ENCODE measurements at regions not wholly inside any gene's neighbourhood (a gene's known extent, or its start where the extent isn't known, plus 50 kb on each side); places are given as distances from the start of the nearest gene placed in this dataset.
A peak's percentile ranks its signal among the peaks of the same experiment; 100 is the strongest.

GRCh38 chr5:72722792-72723452 lies 93.5 kb upstream of the TNPO1 start:
- DNase-seq = no peak
- H3K27ac ChIP-seq = no peak overlapping the region
- no peaks in the 10 kb centered on the region for H3K27me3 ChIP-seq
- H3K4me1 ChIP-seq = no peaks in the 10 kb centered on the region
- ATAC-seq = no peak
- H3K9me3 ChIP-seq = no peaks in the 10 kb centered on the region
- no peak overlapping the region for H3K4me3 ChIP-seq
- no peaks in the 10 kb centered on the region for H3K36me3 ChIP-seq
- 75% methylated on average over 5 of the region's 5 CpGs for WGBS (ENCODE audit: insufficient coverage, low coverage, low lambda C conversion rate, missing lambda C conversion rate)
- intact Hi-C loops (cut with DNase I) = no loop called here
- no peak for TF ChIP-seq POLR2A (IDR thresholded peaks at IDR 0.05)
- no peak for TF ChIP-seq CTCF (IDR thresholded peaks at IDR 0.05)

GRCh38 chr5:72721844-72722243 lies 94.6 kb upstream of the TNPO1 start:
- Histone ChIP-seq H3K4me1 (no peaks in the 10 kb centered on the region), H3K27ac (no peak overlapping the region), H3K36me3 (no peaks in the 10 kb centered on the region), H3K4me3 (no peak overlapping the region), H3K27me3 (no peaks in the 10 kb centered on the region), H3K9me3 (no peaks in the 10 kb centered on the region)
- DNase-seq (no peak), ATAC-seq (no peak)
- WGBS (ENCODE audit: insufficient coverage, low coverage, low lambda C conversion rate, missing lambda C conversion rate) = 86% methylated on average over 2 of the region's 2 CpGs
- no peak for TF ChIP-seq CTCF (IDR thresholded peaks at IDR 0.05)
- no peak for TF ChIP-seq POLR2A (IDR thresholded peaks at IDR 0.05)
- intact Hi-C loops (cut with DNase I) = no loop called here

GRCh38 chr5:72720205-72720604 lies 96.3 kb upstream of the TNPO1 start:
- no peaks in the 10 kb centered on the region for H3K4me1 ChIP-seq
- H3K9me3 ChIP-seq = no peaks in the 10 kb centered on the region
- H3K36me3 ChIP-seq = no peaks in the 10 kb centered on the region
- ATAC-seq (no peak), DNase-seq (no peak)
- H3K27me3 ChIP-seq = no peaks in the 10 kb centered on the region
- H3K4me3 ChIP-seq = no peak overlapping the region
- H3K27ac ChIP-seq = no peak overlapping the region
- TF ChIP-seq CTCF (IDR thresholded peaks at IDR 0.05) = no peak
- TF ChIP-seq POLR2A (IDR thresholded peaks at IDR 0.05) = no peak
- 39% methylated on average over 4 of the region's 4 CpGs for WGBS (ENCODE audit: insufficient coverage, low coverage, low lambda C conversion rate, missing lambda C conversion rate)
- intact Hi-C loops (cut with DNase I) = no loop called here

GRCh38 chr5:72711351-72711750 lies 105.1 kb upstream of the TNPO1 start:
- Histone ChIP-seq H3K36me3 (no peaks in the 10 kb centered on the region), H3K27me3 (no peaks in the 10 kb centered on the region), H3K4me1 (no peaks in the 10 kb centered on the region), H3K27ac (no peak overlapping the region), H3K4me3 (no peak overlapping the region), H3K9me3 (no peaks in the 10 kb centered on the region)
- intact Hi-C loops (cut with DNase I) = no loop called here
- WGBS (ENCODE audit: insufficient coverage, low coverage, low lambda C conversion rate, missing lambda C conversion rate) = 60% methylated on average over 2 of the region's 2 CpGs
- no peak for TF ChIP-seq CTCF (IDR thresholded peaks at IDR 0.05)
- no peak for TF ChIP-seq POLR2A (IDR thresholded peaks at IDR 0.05)
- ATAC-seq (no peak), DNase-seq (no peak)

GRCh38 chr5:72709341-72709740 lies 107.1 kb upstream of the TNPO1 start:
- H3K9me3 ChIP-seq = no peaks in the 10 kb centered on the region
- no peaks in the 10 kb centered on the region for H3K36me3 ChIP-seq
- no peaks in the 10 kb centered on the region for H3K27me3 ChIP-seq
- ATAC-seq (peak in 1 of 4 donors; percentile 19), DNase-seq (no peak)
- no peaks in the 10 kb centered on the region for H3K4me1 ChIP-seq
- H3K27ac ChIP-seq = no peak overlapping the region
- TF ChIP-seq CTCF (IDR thresholded peaks at IDR 0.05) = no peak
- no peak for TF ChIP-seq POLR2A (IDR thresholded peaks at IDR 0.05)
- 71% methylated on average over 1 of the region's 1 CpG for WGBS (ENCODE audit: insufficient coverage, low coverage, low lambda C conversion rate, missing lambda C conversion rate)
- no peak overlapping the region for H3K4me3 ChIP-seq
- intact Hi-C loops (cut with DNase I) = no loop called here

Measured in right lobe of liver (tissue), 6 donors.